Activated CD4-positive, alpha-beta T cell treated with anti-CD3 and anti-CD28 coated beads for 24 hours (primary cell): ENCODE measurements at regions not wholly inside any gene's neighbourhood (a gene's known extent, or its start where the extent isn't known, plus 50 kb on each side); places are given as distances from the start of the nearest gene placed in this dataset.
"Not testable (repeated sequence)": the region's sequence is repeated elsewhere in the genome, so short reads cannot be mapped to it uniquely, and the experiment has no call there.

ENCODE experiments used
- DNase-seq, 2 donors: peaks; one replicate each; pipeline ENCODE4 v3.0.0-alpha.2; 2020; ENCODE audit warnings: low read depth in 2 of 2

DNA sequence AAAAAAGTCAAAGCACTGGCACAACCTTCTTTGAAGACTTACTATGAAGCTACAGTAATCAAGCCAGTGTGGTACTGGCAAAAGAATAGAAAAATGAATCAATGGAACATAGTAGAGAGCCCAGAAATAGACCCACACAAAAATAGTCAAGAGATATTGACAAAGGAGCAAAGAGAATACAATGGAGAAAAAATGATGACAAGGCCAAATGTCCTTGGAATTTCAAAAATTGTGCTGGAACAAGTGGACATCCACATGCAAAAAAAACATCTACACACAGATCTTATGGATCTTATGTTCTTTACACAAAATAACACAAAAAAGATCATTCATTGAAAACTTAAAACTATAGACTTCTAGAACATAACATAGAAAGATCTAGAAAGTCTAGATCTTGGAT, 1379.7 kb upstream of the SEL1L start:
- no peak for DNase-seq

DNA sequence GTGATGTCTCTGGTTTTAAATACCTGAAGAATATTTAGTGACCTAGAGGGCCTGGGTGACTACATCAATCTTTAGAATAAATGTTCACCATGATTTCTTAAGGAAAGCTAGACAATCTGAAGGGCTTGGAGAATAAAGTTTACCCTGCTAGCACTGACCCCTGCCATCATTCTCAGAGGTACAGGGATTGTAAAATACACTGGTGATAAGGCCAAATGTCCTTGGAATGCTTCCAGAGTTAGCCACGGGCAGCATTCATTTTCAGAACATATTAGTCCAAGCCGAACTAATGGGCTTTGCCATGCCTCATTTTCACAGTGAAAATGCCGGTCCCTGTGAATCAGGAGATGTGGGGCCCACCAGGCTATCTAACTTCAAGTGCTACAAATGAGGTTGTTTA, 1381.7 kb upstream of the SEL1L start:
- DNase-seq: no peak

DNA sequence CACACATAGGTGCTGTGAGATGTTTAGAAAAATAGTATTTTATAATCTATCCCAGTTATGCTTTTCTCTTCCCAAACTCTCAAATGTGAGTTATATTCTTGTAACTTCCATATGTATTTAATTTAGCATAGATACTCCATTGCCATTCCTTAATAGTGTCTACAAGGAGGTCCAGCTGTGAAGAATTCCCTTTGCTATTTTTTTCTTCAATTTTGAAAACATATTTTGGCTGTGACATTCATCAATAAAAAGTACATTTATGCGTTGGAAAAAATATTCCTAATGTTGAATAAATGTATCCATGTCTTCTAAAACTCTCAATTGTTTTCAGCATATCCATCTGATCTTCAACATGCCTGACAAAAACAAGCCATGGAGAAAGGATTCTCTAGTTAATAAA, 1402.0 kb upstream of the SEL1L start:
- no peak for DNase-seq

DNA sequence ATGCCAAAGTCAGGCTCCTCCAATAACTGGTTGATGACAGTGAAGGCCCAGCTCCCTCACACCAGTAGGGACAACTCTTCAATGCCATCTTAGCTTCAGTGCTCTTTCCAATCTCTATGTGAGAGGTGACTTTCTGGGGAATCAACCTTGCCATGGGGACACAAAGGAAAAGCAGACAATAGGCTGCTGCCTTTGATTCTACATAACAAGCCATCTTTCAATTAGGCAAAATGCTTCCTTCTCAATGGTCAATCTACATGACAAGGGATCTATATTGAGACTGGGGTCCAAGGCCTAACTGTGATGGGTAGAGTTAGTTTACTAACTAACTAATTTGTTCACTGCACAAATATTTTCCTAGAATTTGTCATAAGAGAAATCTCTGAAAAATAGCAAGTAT, 1417.5 kb upstream of the SEL1L start:
- no peak for DNase-seq

DNA sequence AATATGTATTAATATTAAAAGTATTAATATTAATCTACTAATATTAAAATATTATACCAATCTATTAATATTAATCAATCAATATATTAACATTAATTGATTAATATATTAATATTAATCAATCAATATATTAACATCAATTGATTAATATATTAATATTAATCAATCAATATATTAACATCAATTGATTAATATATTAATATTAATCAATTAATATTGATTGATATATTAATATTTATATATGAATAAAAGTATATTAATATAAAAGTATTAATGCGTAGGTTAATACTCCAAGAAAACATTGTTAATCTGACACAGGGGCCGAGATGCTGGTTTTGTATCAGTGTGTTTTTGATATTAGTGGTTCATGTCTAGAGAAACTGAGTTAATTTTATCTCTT, 1430.1 kb upstream of the SEL1L start:
- no peak for DNase-seq

DNA sequence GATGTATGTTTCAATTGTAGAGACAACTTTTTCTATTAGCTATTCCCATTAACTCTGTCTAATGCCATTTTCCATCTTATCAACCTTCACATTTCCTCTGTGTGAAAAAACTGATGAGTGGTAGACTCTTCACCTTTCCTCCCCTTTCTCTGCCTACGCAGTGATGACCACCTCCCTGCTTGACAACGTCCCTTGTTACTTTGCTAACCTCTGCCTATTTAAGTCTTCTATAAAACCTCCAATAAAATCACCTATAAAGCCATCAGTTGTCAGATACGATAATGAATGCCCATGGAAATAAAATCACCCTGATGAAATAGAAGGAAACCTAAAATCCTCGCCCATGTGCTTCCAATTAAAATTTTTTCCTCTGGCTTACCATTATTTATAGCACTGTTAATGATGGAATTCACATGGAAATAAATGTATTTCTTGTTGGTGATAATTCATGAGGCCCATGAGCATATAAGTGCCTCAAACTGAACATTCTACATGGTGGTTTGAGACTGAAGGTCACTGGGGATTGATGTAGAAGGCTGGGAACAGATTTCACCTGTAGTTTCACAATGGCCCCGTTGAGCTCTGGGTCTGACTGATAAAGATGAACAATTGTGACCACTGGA, 1454.0 kb upstream of the SEL1L start:
- DNase-seq: no peak

DNA sequence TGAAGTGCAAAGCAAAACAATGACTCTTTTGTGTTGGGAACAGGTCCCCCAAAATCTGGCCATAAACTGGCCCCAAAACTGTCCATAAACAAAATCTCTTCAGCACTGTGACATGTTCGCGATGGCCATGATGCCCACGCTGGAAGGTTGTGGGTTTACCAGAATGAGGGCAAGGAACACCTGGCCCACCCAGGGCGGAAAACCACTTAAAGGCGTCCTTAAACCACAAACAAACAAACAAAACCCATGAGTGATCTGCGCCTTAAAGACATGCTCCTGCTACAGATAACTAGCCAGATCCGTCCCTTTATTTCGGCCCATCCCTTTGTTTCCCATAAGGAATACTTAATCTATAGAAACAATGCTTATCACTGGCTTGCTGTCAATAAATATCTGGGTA, 1460.9 kb upstream of the SEL1L start:
- DNase-seq: not testable (repeated sequence)

DNA sequence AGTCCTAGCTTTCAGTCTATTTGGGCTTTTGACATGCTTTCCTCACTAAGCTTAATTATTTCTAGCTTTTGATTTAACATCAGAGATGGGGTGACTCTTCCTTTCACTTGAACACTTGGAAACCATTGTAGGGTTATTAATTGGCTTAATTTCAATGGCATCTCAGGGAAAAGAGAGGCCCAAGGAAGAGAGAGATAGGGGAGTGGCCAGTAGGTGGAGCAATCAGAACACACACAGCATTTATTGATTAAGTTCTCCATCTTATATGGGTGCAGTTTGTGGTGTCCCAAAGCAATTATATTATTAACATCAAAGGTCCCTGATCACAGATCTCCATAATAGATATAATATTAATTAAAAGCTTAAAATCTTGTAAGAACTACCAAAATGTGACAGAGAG, 1466.1 kb upstream of the SEL1L start:
- no peak for DNase-seq

DNA sequence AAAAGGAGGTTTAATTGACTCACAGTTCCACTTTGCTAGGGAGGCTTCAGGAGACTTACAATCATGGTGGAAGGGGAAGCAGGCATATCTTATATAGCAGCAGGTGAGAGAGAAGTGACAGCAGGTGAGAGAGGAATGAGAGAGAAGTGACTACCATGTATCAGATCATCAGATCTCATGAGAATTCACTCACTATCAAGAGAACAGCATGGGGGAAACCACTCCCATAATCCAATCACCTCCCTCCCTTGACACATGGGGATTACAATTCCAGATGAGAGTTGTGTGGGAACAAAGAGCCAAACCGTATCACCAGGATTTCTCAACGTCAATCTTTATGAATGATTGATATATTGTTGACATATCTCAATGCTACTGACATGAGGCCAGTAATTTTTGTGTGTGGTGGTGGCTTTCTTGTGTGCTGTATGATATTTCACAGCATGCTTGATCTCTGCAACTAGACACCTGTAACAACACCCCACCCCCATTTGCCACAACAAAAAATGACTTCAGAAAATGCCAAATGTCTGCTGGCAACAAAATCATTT, 1470.9 kb upstream of the SEL1L start:
- no peak for DNase-seq

DNA sequence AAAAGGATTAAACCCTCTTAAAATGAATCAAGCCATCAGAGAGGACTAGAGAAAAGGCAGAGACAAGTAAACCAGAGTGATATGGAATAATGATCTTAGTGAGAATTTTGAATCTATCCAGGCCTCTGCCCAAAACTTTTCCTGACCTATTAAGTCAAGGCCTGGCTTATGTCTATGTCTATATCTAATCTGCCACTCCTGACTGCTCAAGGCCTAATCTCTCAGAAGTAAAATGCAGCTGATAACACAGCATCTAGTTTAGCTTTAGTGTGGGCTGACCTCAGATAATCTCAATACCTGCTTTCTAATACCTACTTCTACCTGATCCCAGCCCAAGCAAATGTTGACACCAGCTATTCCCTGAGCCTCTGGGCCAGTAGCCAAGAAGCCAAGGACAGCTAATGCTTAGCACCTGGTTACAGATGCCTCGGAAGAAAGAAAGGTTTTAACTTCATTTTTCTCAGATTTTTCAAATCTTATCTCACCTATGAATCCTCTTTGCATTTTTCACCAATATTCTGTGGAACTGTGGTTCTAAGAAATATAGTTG, 1472.5 kb upstream of the SEL1L start:
- DNase-seq: no peak

DNA sequence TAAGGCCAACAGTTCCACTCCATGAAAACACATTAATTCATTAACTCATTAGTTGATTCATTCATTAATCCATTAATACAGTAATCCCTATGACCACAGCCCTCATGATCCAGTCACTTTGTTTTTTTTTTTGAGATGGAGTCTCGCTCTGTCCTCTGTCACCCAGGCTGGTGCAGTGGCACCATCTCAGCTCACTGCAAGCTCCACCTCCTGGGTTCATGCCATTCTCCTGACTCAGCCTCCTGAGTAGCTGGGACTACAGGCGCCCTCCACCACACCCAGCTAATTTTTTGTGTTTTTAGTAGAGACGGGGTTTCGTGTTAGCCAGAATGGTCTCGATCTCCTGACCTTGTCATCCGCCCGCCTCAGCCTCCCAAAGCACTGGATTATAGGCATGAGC, 1473.4 kb upstream of the SEL1L start:
- DNase-seq: not testable (repeated sequence)

DNA sequence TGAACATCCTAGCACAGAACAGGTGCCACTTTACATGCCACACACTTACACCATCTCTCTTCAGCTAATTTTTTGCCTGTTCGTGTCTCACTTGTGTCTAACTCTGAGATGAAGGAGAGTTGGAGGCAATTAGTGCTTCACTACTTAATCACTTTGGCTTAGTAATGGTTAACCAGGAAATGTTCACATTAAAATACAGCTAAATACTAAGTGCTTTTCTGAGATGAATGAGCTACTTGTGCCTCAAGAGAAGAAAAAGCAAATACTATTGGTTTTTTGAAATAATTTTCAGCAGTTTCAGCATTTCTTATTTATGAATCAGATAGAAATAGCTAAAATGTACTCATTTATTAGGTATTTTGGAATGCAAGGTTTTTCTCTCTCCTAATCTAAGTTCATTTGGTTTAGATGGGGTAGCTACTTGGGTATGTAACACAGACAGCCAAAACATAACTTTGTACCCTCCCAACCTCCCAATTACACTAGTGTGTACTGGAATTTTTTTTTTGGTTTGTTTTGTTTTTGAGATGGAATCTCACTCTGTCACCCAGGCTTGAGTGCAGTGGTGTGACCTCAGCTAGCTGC, 1474.1 kb upstream of the SEL1L start:
- no peak for DNase-seq

DNA sequence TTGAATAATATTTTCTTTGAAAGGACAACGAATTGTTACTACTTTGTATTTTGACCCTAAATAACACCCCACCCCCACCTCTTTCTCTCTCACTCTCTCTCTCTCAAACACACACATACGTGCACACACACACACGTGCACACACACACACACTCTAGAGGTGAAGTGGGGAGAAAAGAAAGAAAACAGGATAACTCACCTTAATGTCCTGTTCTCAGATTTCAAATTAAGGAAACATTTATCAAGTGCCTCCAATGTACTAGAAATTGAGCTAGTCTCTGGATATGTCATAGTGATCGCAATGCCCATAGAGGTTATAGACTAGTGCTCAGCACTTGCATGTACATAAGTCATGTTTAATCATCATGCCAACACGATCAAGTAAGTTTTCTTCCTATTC, 1483.6 kb upstream of the SEL1L start:
- no peak for DNase-seq

DNA sequence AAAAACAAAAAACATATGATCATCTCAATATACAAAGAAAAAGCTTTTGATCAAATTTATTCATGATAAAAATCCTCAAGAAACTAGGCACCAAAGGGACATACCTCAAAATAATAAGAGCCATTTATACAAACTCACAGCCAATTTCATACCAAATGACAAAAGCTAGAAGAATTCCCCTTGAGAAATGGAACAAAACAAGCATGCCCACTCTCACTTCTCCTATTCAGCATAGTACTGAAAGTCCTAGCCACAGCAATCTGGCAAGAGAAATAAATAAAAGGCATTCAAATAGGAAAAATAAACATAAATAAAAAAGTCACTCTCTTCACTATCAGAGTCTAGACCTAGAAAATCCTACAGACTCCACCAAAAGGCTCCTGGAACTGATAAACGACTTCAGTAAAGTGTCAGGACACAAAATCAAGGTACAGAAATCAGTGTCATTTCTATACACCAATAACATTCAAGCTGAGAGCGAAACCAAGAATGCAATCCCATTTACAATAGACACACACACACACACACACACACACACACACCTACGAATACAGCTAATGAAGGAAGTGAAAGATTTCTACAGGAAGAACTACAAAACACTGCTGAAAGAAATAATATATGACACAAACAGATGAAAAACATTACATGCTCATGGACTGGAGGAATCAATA, 1486.2 kb upstream of the SEL1L start:
- no peak for DNase-seq

DNA sequence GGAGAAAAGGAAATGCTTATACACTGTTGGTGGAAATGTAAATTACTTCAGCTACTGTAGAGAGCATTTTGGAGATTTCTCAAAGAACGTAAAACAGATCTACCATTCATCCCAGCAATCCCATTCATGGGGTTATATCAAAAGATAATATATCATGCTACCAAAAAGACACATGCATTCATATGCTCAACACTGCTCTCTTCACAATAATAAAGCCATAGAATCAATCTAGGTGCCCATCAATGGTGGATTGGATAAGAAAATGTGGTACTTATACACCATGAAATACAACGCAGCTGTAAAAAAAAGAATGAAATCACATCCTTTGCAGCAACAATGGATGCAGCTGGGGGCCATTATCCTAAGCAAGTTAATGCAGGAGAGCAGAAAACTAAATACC, 1487.7 kb upstream of the SEL1L start:
- no peak for DNase-seq

DNA sequence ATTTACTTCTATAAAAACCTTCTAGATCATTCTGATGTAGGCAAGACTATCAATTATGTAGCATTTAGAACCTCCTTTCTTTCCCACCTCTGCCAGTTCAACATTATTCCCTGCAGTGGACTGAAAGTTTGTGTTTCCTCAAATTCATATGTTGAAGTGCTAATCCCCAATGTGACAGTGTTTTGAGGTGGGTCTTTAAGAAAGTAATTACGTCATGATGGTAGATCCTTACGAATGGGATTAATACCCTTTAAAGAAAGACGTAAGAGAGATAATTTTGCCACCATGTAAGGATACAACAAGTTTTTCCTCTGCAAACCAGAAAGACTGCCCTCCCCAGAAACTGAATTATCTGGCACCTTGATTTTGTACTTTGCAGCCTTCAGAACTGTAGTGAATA, 1489.7 kb upstream of the SEL1L start:
- DNase-seq: no peak

DNA sequence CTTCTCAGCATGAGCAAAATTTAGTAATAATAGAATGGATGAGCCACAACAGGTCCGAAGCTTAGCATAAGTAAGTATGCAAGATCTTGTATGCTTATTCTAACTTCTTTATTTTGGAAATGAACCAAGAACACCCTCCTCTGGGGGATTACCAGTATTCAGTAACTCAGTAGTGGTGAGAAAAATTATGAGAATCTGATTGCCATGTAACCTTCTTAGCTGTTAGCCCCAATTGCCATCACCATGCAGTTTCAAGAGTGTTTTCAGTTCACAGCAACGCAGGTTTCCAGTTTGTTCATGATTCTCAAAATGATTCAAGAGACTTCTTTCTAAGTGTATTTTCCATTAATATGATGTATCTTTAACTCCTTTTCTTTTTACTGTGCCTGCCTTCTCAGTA, 1507.6 kb upstream of the SEL1L start:
- no peak for DNase-seq

DNA sequence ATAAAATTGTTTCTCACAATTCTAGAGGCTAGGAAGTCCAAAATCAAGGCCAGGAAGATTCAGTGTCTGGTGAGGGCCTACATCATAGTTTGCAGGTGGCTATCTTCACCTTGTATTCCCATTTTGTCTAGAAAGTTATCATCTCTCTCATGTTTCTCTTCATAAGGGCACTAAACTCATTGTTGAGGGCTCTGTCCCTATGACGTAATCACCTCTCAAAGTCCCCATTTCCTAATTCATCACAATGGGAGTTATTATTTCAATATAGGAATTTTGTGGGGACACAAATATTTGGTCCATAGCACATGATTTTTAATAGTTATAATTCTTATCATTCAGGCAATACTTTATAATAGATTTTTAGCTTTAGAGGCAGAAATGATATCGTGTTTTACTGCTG, 1509.2 kb upstream of the SEL1L start:
- DNase-seq: no peak

DNA sequence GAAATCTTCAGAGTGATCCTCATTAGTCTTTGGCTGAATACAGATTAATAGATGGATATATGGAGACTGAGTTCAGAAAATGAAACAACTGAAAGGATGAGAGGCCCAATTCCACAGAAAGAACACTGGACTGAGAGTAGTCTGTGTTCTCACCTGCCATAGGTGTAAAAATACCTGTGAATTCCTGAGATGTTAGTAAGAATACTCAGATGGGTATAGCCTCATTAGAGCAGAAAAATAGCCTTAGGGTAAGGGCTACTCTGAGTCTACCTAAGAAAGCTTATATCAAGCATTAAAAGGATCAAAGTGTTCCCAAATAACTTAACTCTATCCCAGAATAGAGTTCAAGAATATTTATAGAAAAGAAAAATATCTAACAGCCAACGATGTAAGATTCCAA, 1510.3 kb upstream of the SEL1L start:
- no peak for DNase-seq

DNA sequence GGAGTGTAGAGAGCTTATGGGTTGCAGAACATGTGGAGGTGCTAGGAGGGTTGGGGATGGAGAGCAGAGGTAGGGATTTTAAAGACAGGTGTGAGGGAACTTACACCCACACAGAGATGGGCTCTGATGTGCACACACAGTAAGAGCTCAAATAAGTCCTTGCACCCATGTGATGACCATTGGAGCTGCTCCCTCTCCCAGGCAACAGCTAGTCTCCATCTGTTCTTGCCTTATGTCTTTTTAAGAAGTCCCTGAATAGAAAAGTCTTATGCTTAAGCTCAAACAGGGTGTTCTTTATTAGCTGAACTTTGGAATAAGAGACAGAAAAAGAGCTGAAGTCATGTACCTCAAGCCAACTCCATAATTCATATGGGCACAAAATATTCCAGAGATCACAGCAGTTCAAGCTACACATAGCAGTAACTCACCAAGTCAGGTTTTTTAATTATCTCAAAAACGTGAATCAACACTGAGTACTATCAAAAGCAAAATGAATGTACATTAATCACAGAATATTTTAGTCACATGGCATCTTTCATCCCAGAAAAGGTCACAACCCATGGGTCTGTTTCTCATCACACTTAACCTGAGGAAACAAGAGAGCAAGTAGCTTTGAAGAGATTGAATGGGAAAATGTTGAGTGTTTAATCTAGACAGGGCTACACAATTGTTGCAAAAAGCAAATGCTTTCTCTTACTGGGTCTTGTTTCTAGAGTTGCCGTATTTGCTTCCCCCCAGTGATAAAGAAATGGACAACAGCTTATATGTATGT, 1513.6 kb upstream of the SEL1L start:
- DNase-seq: no peak

DNA sequence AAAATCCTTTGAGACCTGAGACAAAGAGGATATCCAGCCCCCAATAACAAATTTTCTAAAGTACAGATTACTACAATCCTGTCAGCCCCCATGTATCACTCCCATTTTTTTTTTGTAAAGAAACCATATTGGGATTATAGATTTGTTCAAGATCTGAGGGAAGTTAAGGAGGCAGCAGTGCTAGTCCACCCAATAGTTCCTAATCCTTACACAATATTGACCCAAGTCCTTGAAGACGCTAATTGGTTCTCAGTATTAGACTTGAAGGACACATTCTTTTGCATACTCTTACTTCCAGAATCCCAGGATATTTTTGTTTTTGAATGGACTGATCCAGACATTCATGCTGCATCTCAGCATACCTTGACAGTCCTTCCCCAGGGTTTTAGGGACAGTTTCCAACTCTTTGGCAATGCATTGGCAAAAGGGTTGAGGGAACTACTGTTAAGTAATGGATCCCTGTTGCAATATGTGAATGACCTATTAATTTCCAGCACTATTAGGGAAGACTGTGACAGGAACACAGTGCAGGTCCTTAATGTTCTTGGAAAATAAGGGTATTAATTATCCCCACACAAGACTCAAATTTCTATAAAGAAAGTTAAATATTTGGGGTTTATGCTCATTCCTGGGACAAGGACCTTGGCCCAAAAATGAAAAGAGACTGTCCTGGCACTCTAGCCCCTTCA, 1519.5 kb upstream of the SEL1L start:
- DNase-seq: no peak

DNA sequence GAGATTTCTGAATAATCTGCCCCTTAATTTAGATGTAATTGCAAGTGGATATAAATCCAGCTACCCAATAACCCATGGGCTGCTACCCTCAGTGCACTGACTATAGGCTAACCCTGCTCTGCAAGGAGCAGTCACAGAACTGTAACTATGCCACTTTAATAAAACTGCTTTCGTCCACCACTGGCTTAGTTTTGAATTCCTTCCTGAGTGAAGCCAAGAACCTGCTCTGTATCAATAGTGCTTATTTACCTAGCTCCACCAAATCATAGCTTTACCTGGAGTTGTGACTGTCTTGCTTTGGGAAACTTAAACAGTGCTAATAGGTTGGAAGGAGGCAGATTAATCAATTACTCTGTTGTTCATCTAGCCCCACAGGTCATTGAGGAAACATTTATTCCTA, 1524.4 kb upstream of the SEL1L start:
- no peak for DNase-seq
